ENCODE measurements at regions not wholly inside any gene's neighbourhood (a gene's known extent, or its start where the extent isn't known, plus 50 kb on each side); places are given as distances from the start of the nearest gene placed in this dataset.

DNA sequence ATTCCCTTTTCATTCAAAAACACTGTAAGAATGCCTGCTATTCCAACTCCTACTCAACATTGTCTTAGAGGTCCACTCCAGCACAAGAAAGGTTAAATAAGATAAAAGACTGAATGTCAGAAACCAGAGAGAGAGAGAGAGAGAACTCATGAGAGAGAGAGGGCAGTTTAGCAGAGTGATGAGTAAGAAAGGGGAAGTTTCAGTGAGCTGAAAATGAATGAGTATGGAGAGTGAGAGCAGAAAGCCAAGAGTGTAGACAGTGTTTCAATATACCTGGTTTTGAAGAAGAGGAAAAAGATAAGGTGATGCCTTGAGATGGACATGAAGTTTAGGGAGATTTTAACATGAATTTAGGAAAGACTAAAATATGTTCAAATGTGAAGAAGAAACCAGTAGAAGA is 528.0 kb upstream of the SEMA6A start:
- Histone ChIP-seq H2BK5ac (ENCODE audit: insufficient read length, low read length) (no peak overlapping the region), H4K91ac (ENCODE audit: insufficient read length, low read depth, low read length) (no peak overlapping the region), H3K4me1 (ENCODE audit: insufficient read depth, low read length) (0 out of 2 replicates have a peak, but pooled peaks cover 3% of the 10 kb centered on the region), H3K23ac (ENCODE audit: insufficient read length, low read depth, low read length) (no peak overlapping the region), H2AFZ (ENCODE audit: low read length) (no peak overlapping the region), H4K20me1 (ENCODE audit: control insufficient read depth, insufficient read depth, insufficient read length) (no peaks in the 10 kb centered on the region), H3K27ac (ENCODE audit: insufficient read length, low read depth, low read length) (no peak overlapping the region), H2BK12ac (ENCODE audit: insufficient read length, low read depth, low read length) (no peak overlapping the region), H3K79me1 (ENCODE audit: insufficient read depth, low read depth, low read length, poor library complexity, severe bottlenecking) (no peaks in the 10 kb centered on the region), H3K9ac (ENCODE audit: extremely low read depth, insufficient read length, low read length) (no peak overlapping the region), H4K8ac (replicated peaks; ENCODE audit: insufficient read length, low read depth, low read length) (no peak overlapping the region), H3K27me3 (ENCODE audit: insufficient read depth, low read length) (no peaks in the 10 kb centered on the region), H3K9me3 (ENCODE audit: control insufficient read depth, low read depth, low read length) (no peaks in the 10 kb centered on the region), H3T11ph (ENCODE audit: low read length) (no peak overlapping the region), H2BK120ac (ENCODE audit: low read depth, low read length, poor library complexity, severe bottlenecking) (no peak overlapping the region), H3K79me2 (ENCODE audit: insufficient read depth, low read length) (no peaks in the 10 kb centered on the region), H3K4me2 (ENCODE audit: insufficient read depth, insufficient read length, low read length) (no peak overlapping the region), H4K5ac (ENCODE audit: insufficient read length, low read depth, low read length) (no peak overlapping the region), H3K56ac (ENCODE audit: insufficient read length, low read depth, low read length) (no peak overlapping the region), H3K14ac (ENCODE audit: insufficient read depth, low read length) (no peak overlapping the region), H3K4ac (ENCODE audit: low read depth, low read length) (no peak overlapping the region), H2BK15ac (ENCODE audit: low read depth, low read length) (no peak overlapping the region), H2AK5ac (ENCODE audit: insufficient read length, low read length) (no peak overlapping the region), H3K23me2 (ENCODE audit: insufficient read length, low read depth, low read length, poor library complexity, severe bottlenecking) (no peaks in the 10 kb centered on the region), H3K18ac (ENCODE audit: insufficient read length, low read depth, low read length) (no peak overlapping the region), H2BK20ac (ENCODE audit: low read depth, low read length, poor library complexity, severe bottlenecking) (no peak overlapping the region)
- Mint-ChIP-seq H3K27me3 (ENCODE audit: low read depth) (no peaks in the 10 kb centered on the region), H3K36me3 (ENCODE audit: insufficient read depth in 1 of 3, low read depth in 3 of 3) (no peaks in the 10 kb centered on the region), H3K4me3 (no peak overlapping the region), H3K9me3 (no peaks in the 10 kb centered on the region), H3K27ac (no peak overlapping the region; a peak in 2 of 7 replicates), H3K4me1 (peaks cover 13 to 18% of the 10 kb centered on the region in 2 experiments)
- DNase-seq = no peak
- TF ChIP-seq, protein P1, sequence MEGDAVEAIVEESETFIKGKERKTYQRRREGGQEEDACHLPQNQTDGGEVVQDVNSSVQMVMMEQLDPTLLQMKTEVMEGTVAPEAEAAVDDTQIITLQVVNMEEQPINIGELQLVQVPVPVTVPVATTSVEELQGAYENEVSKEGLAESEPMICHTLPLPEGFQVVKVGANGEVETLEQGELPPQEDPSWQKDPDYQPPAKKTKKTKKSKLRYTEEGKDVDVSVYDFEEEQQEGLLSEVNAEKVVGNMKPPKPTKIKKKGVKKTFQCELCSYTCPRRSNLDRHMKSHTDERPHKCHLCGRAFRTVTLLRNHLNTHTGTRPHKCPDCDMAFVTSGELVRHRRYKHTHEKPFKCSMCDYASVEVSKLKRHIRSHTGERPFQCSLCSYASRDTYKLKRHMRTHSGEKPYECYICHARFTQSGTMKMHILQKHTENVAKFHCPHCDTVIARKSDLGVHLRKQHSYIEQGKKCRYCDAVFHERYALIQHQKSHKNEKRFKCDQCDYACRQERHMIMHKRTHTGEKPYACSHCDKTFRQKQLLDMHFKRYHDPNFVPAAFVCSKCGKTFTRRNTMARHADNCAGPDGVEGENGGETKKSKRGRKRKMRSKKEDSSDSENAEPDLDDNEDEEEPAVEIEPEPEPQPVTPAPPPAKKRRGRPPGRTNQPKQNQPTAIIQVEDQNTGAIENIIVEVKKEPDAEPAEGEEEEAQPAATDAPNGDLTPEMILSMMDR (conservative IDR thresholded peaks at IDR 0.05) = no peak
